ENCODE measurements at regions not wholly inside any gene's neighbourhood (a gene's known extent, or its start where the extent isn't known, plus 50 kb on each side); places are given as distances from the start of the nearest gene placed in this dataset.
"Not testable (repeated sequence)": the region's sequence is repeated elsewhere in the genome, so short reads cannot be mapped to it uniquely, and the experiment has no call there.

DNA sequence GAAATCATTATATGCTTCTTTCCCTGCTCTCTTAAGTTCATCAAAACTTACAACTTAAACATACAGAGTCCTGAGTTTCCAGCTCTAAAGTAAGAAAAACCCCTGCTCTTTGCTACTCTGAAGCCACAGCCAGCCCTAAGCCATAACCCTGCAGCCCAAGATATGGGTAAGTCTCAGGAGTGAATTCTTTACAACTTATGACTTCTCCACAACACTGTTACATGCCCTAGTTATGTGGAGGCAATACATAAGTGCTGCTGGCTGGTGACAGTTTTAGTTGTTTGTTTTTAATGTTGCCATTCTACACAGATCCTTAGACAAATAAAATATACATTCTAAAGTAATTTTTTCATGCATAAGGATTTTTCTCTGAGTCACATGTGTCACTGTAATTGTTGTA is 100.2 kb downstream of the FBXO8 start:
- no peak for DNase-seq

DNA sequence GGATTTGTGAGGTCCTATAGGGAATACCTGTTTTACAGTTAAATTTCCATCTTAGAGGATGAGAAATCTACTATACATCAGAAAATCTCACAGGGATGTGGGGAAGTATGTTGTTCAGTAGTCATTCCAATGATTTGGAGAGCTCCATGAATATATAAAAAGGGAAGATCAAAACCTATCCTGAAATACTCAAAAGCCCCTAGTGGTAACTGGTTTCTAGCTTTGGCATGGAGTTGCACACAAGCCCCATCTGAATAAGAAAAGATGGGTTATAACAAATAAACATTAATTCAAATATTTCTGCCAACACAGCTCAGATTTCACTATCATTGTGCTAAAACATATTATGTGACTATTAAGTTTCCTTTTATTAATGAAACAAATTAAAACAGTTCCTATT is 101.6 kb downstream of the FBXO8 start:
- DNase-seq: no peak

DNA sequence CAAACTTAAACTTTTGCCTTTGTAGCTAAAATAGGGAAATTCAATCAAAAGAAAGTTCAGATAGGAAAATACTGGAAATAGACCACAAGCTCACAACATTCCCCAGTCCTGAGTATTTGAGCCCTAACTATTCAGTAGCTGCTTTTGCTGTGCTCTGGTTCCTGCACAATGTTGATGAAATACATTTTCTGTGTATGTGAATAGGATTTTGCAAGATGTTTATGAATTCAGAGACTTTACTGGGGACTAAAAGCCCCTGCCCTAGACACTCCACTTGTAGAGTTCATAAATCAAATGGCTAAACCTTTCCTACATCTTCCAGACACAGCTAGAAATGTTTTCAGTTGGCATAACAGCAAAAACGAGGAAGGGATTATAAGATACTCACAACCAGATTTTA is 105.9 kb downstream of the FBXO8 start:
- DNase-seq: no peak

DNA sequence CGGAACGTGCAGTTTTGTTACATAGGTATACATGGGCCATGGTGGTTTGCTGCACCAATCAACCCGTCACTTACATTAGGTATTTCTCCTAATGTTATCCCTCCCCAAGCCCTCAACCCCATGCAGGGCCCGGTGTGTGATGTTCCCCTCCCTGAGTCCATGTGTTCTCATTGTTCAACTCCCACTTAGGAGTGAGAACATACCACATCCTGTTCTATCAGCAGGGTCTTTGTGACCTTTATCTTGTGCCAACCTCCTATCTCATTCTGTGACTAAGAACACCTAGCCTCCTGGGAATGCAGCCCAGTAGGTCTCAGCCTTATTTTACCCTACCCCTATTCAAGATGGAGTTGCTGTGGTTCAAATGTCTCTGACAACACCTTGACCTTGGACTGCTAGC is 107.6 kb downstream of the FBXO8 start:
- DNase-seq: not testable (repeated sequence)

DNA sequence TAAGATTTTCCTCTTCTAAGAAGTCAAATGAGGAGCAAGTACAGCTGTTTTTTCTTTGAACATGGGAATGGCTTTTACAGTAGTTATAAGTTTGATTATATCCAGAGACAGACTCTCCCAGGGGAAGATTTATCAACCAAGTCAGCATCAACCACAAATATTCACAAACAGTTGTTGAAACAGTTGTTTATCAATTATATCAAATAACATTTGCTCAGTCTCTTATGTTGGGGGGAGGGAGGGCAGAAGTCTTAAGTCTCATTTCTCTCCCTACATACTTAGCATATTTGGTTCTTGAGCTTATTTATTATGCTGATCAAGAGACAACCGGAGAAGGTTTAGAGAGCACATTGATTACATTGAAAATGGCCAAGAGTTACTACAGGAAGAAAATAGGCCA is 110.1 kb downstream of the FBXO8 start:
- no peak for DNase-seq

DNA sequence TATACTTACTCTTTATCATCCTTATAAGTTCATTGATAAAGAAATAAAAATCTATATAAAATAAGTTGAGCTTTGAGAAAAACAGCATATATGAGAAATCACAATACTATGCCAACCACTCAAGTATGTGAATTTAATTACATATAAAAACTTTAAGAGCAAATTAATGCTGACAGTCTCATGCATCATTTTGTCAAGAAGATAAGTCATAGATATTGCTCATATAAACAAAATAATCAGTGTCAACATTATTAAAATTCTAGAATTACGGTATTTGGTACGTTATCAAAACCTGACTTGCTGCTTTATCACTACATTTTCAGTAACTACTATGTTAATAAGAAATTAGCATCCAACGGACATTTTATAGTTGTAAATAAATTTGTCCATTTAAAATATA is 111.2 kb downstream of the FBXO8 start:
- DNase-seq: no peak

DNA sequence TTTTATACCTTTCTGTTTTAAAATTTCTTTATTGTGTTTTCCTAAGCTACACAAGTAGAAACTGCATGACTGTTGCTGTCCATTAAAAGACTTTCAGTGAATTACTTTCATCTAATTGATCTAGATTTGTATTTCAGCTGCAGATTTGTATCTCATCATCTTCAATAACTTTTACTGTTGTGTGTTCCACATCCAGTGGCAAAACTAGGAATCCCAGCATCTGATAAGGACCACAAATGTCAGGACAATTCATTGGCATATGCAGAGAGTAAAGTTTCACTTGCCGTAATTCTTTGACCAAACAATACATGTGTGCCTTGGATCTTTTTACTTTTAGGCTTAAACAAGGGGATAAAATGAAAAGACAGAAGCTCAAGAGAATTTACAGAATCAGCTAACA is 112.6 kb downstream of the FBXO8 start:
- no peak for DNase-seq

DNA sequence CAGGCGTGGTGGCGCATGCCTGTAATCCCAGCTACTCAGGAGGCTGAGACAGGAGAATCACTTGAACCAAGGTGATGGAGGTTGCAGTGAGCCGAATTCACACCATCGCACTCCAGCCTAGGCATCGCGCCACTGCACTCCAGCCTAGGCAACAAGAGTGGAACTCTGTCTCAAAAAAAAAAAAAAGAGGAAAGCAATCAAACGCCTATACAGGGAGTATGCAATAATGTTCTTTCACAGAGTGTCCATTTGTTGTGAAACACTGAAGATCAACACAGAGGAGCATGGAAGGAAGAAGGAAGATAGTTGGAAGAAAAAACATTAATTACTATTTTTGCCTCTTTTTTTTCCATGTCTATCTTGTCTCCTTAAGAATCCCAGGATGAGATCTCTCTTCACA is 113.4 kb downstream of the FBXO8 start:
- DNase-seq: no peak

DNA sequence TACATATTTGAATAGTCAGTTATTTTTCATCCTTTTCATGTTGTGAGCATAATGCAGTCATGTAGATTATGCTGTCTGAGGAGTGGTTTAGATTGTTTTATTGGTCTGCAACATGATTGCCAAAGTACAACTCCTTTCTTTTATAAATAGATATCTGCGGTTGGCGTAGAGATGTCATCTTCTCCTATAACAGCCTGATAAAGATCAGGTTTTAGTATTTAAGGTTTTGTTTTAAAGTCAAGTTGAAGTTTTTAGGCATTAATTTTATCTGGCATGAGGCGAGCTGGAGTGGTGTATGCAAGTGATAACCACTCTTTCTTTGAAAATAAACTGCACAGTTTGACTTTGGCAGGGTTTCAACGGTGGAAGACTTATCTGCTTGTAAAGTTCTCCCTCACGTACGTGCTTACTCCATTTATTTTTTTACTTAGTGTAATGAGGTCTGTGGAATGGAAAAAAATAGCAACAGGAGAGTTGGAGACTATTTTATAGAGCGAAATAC is 126.3 kb downstream of the FBXO8 start:
- no peak for DNase-seq

DNA sequence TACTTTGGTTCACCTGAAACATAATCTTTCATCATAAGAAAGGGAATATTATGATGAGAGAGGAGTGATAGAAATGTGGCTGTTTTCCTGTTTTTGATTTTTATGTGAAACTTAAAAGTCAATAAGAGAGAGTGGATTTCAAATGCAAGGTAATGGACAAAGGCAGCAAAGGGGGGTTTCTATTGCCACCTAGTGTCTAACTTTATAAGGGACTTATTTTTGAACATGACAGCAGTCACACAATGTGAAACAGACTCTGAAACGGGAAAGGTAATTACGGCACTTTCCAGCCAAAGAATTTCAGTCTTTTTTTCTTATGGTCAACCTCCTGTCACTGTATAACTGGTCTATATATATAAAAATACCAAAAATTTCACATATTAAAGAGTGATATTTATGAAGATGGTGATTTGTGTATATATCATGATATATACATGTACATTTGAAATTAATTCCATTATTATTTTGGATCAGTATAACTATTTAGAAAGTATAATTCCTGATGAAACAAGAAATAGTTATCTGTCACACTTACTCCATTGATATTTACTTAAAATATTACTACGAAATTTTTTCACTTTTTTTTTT is 127.1 kb downstream of the FBXO8 start:
- DNase-seq: no peak

DNA sequence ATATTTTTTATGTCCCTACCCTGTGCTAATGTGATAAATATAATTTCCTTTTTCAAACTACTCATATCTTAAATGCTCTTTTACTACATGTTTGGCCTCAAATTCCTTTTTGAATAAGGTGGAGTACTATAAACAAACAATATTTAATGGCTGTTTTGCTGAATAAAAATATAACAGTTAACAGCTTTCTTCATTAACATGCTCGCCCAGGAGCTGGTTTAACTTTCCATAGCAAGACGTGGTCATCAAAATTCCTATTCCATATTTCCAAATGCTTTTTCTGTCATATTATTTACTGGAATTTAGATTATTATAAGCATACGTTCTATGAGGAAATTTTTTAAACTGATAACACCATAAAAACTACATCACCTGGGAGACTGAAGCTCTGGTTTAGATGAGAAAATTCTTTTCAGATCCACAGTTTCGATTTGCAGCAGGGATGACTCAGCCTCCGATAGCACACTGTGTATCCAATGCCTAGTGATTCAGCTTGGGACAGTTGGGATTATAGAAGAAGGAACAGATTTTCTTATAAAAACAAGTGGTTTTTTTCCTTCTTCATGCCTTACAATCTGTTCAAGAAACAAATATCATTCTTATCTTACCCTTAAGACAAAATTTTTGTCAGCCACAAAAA is 129.1 kb downstream of the FBXO8 start:
- DNase-seq: no peak

DNA sequence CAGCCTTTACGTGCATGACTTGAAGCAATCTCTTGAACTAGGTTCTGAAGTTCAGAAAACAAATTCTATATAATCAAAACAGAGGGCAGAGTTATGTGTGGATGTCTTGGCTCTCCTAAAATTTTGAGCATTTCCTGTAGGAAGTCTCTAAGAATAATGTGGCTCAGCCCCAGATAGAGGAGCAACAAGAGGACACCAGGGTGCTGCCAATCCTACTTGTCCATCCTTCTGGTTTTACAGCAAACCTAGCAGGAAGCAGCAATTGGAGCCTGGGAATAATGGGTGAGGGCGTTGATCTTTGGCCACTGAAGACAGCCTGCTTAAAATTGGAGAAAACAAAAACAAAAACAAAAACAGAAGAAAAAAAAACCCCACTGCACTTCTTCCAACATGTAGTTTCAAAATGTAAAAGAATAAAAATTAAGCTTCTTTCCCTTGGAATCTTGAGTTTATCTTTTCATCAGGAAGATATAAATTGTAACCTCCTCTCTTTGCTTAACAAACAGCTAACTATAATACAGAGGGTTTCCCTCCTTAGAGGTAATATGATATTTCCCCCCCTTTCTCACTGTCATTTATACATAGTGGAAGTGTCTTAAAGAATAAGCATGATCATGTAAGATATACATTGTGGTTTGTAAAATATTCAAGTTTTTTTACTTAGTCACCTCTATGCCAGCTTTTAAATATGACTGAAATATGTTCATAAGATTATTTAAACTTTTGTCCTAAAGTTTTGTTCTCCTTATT is 130.6 kb downstream of the FBXO8 start:
- DNase-seq: no peak

DNA sequence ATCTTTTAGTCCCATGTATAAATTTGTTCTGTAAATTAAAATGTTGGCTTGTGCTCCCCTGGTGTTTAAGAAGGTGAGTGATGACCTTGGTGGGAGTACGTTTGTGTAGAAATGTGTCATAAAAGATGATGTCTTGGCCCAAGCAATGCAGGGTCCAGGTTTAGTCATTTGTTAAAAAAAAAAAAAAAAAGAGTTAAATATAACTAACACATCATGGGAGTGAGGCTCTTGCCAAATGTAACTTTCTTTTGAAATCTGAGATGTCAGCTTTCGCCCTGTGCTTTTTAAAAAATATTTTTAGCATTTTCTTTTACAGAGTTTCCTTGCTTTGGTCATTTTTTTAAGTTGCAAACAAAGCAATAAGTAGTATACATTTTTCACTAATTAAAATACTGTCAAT is 135.6 kb downstream of the FBXO8 start:
- DNase-seq: no peak

DNA sequence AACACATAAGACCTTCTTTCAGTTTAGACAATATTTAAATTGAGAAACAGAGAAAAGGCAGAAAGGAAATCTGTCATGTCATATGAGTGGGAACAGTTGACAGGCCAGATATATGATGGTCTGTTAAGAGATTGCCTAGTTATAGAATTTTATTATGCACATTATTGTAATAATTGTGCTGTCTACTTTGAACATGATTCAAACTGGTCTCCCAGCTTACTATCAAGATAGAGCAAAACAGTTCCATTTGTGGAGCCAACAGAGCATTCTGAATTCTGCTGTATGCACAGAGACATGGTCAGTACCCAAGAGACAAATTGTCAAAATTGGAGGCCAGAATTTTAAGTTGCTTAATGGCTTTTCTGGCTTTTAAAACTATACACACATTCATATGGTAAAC is 139.4 kb downstream of the FBXO8 start:
- no peak for DNase-seq

DNA sequence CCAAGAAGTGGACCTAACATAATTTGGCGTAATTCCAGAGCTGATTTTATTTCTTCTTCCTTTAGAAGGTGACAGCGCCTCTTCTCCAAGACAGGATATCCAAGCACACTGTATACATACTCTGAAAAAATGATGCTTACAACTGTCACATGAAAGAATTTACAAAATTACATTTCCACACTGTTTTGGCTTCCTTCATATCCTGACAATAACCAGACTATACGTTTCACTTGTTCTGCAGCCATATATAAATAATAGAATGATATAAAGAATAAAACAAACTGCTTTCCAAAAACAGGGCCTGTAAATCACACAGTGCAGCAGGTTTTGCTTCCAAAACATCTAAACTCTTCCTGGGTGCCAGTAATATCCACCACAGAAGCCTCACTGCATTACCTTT is 141.6 kb downstream of the FBXO8 start:
- no peak for DNase-seq

DNA sequence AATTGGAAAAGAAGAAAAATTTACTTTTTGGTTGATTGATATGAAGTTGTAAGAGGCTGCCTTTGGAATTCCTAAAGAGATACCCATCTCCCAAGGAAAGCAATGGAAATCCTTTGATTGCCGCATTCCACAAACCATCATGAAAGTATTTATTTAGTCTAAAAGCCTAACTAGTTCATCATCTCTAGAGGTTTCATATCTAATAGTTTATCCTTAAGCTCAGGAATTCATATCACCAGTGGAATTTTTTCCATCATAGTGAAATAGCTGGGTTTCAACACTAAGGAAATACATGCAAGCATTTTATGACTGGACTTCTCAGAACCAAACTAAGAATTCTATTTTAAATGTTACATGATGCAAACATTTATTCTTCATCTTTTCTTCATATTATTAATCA is 144.9 kb downstream of the FBXO8 start:
- DNase-seq: no peak

DNA sequence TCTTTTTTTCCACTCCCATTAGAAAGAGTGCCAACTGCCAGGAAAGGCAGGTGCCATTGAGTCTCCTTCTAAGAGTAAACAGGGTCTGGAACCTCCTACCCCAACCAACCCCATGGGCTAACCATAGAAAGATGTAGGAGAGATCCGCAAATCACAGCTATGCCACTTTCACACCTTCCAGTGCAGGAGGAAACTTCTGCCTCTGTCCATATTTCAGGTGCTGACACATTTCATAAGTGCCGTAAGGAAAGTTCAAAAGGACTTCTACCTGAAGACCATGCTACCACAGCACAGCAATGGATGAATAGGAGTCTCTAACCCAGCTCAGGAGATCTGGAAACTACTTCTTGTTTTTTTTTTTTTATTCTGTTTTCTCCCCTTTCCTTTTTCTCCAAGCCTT is 145.8 kb downstream of the FBXO8 start:
- DNase-seq: no peak

DNA sequence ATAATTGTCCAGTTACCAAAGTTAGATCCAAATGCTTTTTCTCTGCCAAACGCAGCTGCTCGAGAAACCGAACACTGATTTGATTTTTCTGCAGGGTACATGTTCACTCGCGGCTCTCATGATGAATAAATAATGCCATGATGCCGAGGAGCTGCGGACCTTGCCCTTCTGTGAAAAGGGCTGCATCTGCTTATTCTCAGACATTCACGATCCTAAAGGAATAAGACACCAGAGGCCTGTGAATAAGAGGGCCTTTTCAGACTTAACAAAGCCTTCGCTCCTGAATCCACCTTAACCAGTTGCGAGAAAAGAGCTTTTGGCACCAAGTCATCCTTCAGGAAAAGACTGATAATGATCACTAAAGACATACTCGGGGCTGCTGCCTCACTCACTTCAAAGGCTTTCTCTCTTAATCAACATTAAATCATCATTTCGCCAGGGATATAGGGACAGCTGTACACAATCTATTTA is 147.5 kb downstream of the FBXO8 start:
- no peak for DNase-seq

DNA sequence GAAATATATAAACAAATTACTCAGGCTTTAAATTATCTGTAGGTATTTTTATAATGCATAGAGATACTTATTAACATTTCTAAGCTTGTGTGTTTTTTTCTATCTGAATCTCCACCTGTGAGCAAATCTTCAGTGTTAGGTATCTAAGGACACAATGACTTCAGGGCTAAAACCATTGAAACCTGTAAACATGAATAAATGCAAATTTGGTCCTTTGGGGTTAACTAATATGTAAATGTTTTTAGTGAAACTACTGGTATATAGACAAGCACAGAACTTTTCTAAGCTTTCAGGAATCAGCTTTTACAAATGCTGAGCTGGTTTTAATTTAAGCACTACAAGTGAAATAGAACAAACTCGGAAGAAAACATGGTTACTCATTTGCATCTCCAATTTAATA is 147.9 kb downstream of the FBXO8 start:
- no peak for DNase-seq

DNA sequence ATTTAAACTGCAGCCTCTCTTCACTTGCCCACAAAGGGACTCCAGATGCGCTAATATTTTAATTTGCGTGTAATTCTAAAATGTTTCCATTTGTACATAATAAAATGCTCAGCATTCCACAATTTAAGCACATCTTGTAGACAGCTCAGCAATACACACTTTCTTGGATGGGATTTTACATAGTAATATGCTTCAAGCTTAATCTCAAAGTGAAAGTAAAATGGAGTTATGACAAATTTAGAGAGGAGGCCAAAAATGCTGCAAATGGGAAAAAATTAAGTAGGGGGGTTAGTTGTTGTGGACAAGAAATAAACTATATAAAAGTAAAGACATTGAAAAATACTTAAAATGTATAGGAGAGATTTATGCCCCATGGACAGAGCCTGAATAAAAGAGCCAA is 149.1 kb downstream of the FBXO8 start:
- no peak for DNase-seq

DNA sequence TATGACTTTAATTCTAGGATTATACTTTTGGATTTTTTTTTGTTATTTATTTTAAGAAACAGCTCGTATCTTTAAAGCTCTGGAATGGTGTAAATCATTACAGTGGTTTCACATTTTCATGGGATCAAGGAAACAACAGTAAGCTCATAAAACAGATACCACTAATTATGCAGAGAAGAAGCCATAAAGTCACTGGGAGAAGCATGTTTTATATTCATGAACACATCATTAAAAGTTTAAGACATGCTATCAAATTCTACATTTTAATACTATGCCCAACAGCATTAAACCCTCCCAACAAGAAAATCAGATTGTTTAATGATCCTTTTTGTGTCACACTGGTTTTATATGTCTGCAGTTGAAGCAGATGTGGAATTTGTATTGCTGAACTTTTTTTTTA is 149.9 kb downstream of the FBXO8 start:
- no peak for DNase-seq

DNA sequence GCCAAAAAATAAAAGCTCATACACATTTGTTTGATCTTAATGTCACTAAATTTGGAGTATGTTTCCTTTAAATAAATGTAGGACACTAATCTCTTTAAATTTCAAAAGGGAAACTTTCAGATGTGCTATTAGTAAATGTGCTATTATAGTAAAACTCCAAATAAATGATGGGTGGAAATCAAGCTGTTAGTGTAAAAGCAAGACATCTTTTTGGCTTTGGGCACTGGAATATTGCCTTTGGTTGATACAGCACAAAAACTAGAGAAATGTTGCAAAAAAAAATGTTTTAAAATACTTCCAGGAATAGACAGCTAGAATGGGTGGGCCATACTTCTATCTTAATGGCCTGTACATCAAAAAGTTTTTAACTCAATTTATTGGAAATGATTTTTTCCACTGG is 151.6 kb downstream of the FBXO8 start:
- no peak for DNase-seq

DNA sequence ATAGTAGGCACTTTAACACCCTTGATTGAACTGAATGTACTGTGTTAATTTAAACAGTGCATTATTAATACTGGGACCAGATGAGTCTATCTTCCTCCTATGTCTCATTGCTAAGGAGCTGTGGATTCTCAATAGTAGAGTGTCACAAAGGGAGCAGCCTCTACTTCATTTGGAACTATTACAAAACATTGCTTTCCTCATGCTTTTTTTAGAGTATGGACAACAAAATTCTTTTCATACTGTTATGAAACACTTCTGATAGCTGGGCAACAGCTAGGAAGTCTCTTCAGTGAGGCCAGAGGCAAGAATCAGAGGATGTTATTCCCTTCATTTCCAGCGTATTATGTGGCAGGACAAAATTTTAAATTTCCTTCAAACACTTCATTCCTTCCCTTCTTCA is 160.8 kb downstream of the FBXO8 start:
- no peak for DNase-seq

Data from right forelimb (tissue), 1 donor.